Adipocyte (in vitro differentiated cells): ENCODE measurements at regions not wholly inside any gene's neighbourhood (a gene's known extent, or its start where the extent isn't known, plus 50 kb on each side); places are given as distances from the start of the nearest gene placed in this dataset.

ENCODE experiments used
- DNase-seq: peaks from one replicate; pipeline ENCODE4 v3.0.0-alpha.2; 2015; ENCODE audit warnings: low read depth
- H3K27me3 ChIP-seq: replicated peaks from 2 replicates; pipeline ENCODE4 v1.7.0; 2013; ENCODE audit warnings: mild to moderate bottlenecking, low read length, moderate library complexity; ENCODE audit not compliant: control insufficient read depth, insufficient read depth
- H3K36me3 ChIP-seq: 2 replicates; pipeline ENCODE4 v1.7.0; 2013; ENCODE audit warnings: low read length, mild to moderate bottlenecking, moderate library complexity; ENCODE audit not compliant: control insufficient read depth, insufficient read depth, severe bottlenecking
- H3K4me1 ChIP-seq: 2 replicates; pipeline ENCODE4 v1.7.0; 2013; ENCODE audit warnings: mild to moderate bottlenecking, low read length, moderate library complexity; ENCODE audit not compliant: control insufficient read depth, insufficient read depth
- H3K4me3 ChIP-seq: 2 replicates; pipeline ENCODE4 v1.7.0; 2013; ENCODE audit warnings: mild to moderate bottlenecking, low read length, moderate library complexity
- H3K9ac ChIP-seq: 2 replicates; pipeline ENCODE4 v1.7.0; 2013; ENCODE audit warnings: mild to moderate bottlenecking, low read length, moderate library complexity
- H3K9me3 ChIP-seq: 2 replicates; pipeline ENCODE4 v1.7.0; 2013; ENCODE audit warnings: mild to moderate bottlenecking, low read length, moderate library complexity; ENCODE audit not compliant: control insufficient read depth

DNA sequence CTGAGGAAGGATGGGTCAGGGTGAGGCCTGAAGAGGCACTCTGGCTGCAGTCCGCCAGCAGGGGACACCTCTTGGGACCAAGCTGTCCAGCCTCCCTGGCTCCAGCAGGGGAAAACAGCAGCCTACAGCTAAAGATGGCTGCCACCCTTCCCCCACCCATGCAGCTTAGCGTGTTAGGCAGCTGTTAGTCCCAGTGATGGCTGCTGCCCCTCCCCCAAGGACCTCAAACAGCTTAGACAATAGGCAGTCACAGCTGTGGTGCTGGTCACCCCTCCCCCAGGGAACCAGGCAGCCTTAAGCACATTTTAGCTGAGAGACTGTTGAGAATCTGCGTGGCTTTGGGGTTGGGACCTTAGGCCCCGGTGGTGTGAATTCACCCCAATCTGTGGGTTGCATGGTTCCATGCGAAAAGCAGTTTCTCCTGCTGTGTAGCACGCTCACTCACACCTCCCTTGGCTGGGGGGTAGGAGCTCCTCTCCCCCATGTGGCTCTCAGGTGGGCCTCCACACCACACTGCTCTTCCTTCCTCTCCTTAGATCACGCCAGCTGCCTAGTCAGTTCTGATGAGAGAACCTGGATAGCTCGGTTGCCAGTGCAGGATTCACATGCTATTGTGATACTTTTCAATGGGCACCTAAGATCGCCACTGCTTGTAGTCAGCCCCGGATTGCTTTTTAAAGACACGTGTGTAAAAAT, 140.5 kb upstream of the CADPS start:
- no peak for DNase-seq
- H3K4me1 ChIP-seq = no peaks in the 10 kb centered on the region
- no peaks in the 10 kb centered on the region for H3K9me3 ChIP-seq
- no peaks in the 10 kb centered on the region for H3K27me3 ChIP-seq
- H3K4me3 ChIP-seq = no peak overlapping the region
- H3K36me3 ChIP-seq = no peaks in the 10 kb centered on the region
- H3K9ac ChIP-seq = no peak overlapping the region

- no peak overlapping the region for H3K9ac ChIP-seq
- H3K4me1 ChIP-seq = no peaks in the 10 kb centered on the region
- H3K9me3 ChIP-seq = no peaks in the 10 kb centered on the region
- no peak for DNase-seq
- no peaks in the 10 kb centered on the region for H3K27me3 ChIP-seq
- no peak overlapping the region for H3K4me3 ChIP-seq
- H3K36me3 ChIP-seq = no peaks in the 10 kb centered on the region
These were observed 146.9 kb upstream of the CADPS start for GRCh38 chr3:63022114-63022513.

- H3K4me1 ChIP-seq = no peaks in the 10 kb centered on the region
- H3K4me3 ChIP-seq = no peak overlapping the region
- no peak overlapping the region for H3K9ac ChIP-seq
- no peaks in the 10 kb centered on the region for H3K36me3 ChIP-seq
- no peaks in the 10 kb centered on the region for H3K9me3 ChIP-seq
- no peaks in the 10 kb centered on the region for H3K27me3 ChIP-seq
- no peak for DNase-seq
These were observed 151.5 kb upstream of the CADPS start for GRCh38 chr3:63026722-63027121.

GRCh38 chr3:63029326-63029725, 154.1 kb upstream of the CADPS start:
- Histone ChIP-seq H3K4me1 (no peaks in the 10 kb centered on the region), H3K36me3 (no peaks in the 10 kb centered on the region), H3K9me3 (no peaks in the 10 kb centered on the region), H3K9ac (no peak overlapping the region), H3K27me3 (no peaks in the 10 kb centered on the region), H3K4me3 (no peak overlapping the region)
- no peak for DNase-seq

- no peak for DNase-seq
- Histone ChIP-seq H3K9me3 (no peaks in the 10 kb centered on the region), H3K9ac (no peak overlapping the region), H3K4me1 (no peaks in the 10 kb centered on the region), H3K36me3 (no peaks in the 10 kb centered on the region), H3K4me3 (no peak overlapping the region), H3K27me3 (no peaks in the 10 kb centered on the region)
These were observed 154.7 kb upstream of the CADPS start for GRCh38 chr3:63029921-63030320.

- Histone ChIP-seq H3K36me3 (no peaks in the 10 kb centered on the region), H3K9ac (no peak overlapping the region), H3K9me3 (no peaks in the 10 kb centered on the region), H3K4me3 (no peak overlapping the region), H3K4me1 (no peaks in the 10 kb centered on the region), H3K27me3 (no peaks in the 10 kb centered on the region)
- DNase-seq = no peak
These were observed 155.4 kb upstream of the CADPS start for GRCh38 chr3:63030666-63031065.

DNA sequence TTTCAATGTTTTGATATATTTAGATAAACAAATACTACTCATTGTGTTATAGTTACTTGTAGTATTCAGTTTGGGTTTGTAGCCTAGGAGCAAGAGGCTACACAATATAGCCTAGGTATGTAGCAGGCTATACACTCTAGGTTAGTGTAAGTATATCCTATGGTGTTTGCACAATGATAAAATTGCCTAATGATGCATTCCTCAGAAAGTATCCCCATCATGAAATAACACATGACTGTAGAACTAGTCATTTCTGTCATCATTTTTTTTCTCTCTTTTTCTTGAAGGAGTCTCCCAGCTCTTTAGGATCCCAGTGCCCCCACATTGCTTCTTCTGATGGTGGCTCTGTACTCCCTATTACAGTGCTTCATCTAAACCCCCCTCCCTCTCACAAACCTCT, 157.7 kb upstream of the CADPS start:
- H3K4me1 ChIP-seq = no peaks in the 10 kb centered on the region
- H3K4me3 ChIP-seq = no peak overlapping the region
- no peak for DNase-seq
- H3K9ac ChIP-seq = no peak overlapping the region
- no peaks in the 10 kb centered on the region for H3K9me3 ChIP-seq
- no peaks in the 10 kb centered on the region for H3K27me3 ChIP-seq
- no peaks in the 10 kb centered on the region for H3K36me3 ChIP-seq

GRCh38 chr3:63034101-63034500, 158.9 kb upstream of the CADPS start:
- H3K4me1 ChIP-seq = no peaks in the 10 kb centered on the region
- no peak for DNase-seq
- no peaks in the 10 kb centered on the region for H3K36me3 ChIP-seq

DNA sequence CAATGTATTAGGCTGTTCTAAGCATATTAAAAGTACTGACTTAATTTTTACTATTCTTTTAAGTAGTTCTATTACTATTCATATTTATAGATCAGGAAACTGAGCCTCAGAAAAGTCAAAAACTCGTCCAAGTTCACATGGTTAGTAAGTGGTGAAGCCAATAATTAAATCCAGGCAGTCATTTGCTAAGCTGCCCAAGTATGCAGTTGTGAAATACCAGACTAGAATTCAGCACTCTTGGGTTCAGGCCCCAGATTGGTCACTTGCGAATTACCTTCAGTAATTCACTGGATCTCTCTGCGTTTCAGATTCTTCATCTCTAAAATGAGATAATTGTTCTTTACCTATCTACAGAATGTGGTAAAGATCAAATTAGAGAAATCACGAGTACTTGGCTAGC, 161.9 kb upstream of the CADPS start:
- Histone ChIP-seq H3K27me3 (no peaks in the 10 kb centered on the region), H3K4me1 (no peaks in the 10 kb centered on the region)

More at GRCh38 chr3:63034101-63034500, 158.9 kb upstream of the CADPS start:
- Histone ChIP-seq H3K4me3 (no peak overlapping the region), H3K9ac (no peak overlapping the region), H3K9me3 (no peaks in the 10 kb centered on the region), H3K27me3 (no peaks in the 10 kb centered on the region)

GRCh38 chr3:63042833-63043232, 167.6 kb upstream of the CADPS start:
- DNase-seq = no peak
- Histone ChIP-seq H3K27me3 (peaks cover 9% of the 10 kb centered on the region), H3K9ac (no peak overlapping the region), H3K4me1 (no peaks in the 10 kb centered on the region), H3K36me3 (no peaks in the 10 kb centered on the region), H3K9me3 (no peaks in the 10 kb centered on the region), H3K4me3 (no peak overlapping the region)

More for the DNA sequence above, 161.9 kb upstream of the CADPS start:
- no peak overlapping the region for H3K9ac ChIP-seq
- H3K4me3 ChIP-seq = no peak overlapping the region
- H3K9me3 ChIP-seq = no peaks in the 10 kb centered on the region
- no peak for DNase-seq
- no peaks in the 10 kb centered on the region for H3K36me3 ChIP-seq

- DNase-seq = no peak
- Histone ChIP-seq H3K4me3 (no peak overlapping the region), H3K9me3 (no peaks in the 10 kb centered on the region), H3K4me1 (no peaks in the 10 kb centered on the region), H3K36me3 (no peaks in the 10 kb centered on the region), H3K27me3 (peaks cover 9% of the 10 kb centered on the region), H3K9ac (no peak overlapping the region)
These were observed 168.4 kb upstream of the CADPS start for GRCh38 chr3:63043631-63044030.

DNA sequence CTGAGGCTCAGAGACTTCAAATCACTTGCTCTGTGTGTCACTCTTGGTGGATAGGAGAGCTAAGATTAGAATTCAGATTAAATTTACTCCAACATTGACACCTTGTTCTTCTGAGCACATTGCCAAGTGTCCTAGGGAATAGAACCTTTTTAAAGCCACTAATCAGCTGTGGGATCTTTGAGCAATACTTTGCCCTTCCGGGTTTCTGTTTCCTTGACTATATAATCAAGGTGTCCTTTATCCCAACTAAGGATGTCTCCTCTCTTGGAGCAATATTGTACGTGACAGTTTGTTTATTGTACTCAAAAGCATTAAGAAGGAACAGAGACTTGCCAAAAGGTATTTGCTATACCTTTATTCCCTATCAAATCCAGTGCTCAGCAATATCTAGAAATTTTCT, 170.9 kb upstream of the CADPS start:
- no peaks in the 10 kb centered on the region for H3K36me3 ChIP-seq
- H3K4me3 ChIP-seq = no peak overlapping the region
- no peak for DNase-seq
- no peak overlapping the region for H3K9ac ChIP-seq
- H3K4me1 ChIP-seq = no peaks in the 10 kb centered on the region
- H3K27me3 ChIP-seq = peaks cover 16% of the 10 kb centered on the region
- no peaks in the 10 kb centered on the region for H3K9me3 ChIP-seq
